Testis (tissue), 2 donors: ENCODE measurements at regions not wholly inside any gene's neighbourhood (a gene's known extent, or its start where the extent isn't known, plus 50 kb on each side); places are given as distances from the start of the nearest gene placed in this dataset.

Experiments
- DNase-seq: peaks from one replicate; pipeline ENCODE4 v3.0.0-alpha.2; 2019
- H3K27ac ChIP-seq, 2 donors: fragments of 200-600 bp; sonication (generic); one replicate each; pipeline ENCODE4 v1.5.1; 2019
- H3K27me3 ChIP-seq: fragments of 200-600 bp; sonication (generic); one replicate; pipeline ENCODE4 v1.5.1; 2019
- H3K36me3 ChIP-seq: fragments of 200-600 bp; sonication (generic); one replicate; pipeline ENCODE4 v1.5.1; 2017; ENCODE audit warnings: low read depth; ENCODE audit errors: missing control alignments
- H3K4me1 ChIP-seq: fragments of 200-600 bp; sonication (generic); one replicate; pipeline ENCODE4 v1.5.1; 2019
- H3K4me3 ChIP-seq, 2 donors: fragments of 200-600 bp; sonication (generic); one replicate each; pipeline ENCODE4 v1.5.1; 2017 to 2019
- H3K9me3 ChIP-seq: fragments of 200-600 bp; sonication (generic); one replicate; pipeline ENCODE4 v1.5.1; 2017
- CTCF ChIP-seq, 3 experiments: fragments of 450-650 bp in 2 of 3; fragments of 200-600 bp in 1 of 3; sonication (generic) in 1 of 3; IDR thresholded peaks; one replicate each; pipeline ENCODE4 v1.5.1; 2016 to 2019; ENCODE audit warnings: antibody characterized with exemption in 3 of 3, mild to moderate bottlenecking in 2 of 3, moderate library complexity in 1 of 3
- POLR2A ChIP-seq: fragments of 450-650 bp; IDR thresholded peaks from one replicate; pipeline ENCODE4 v1.6.1; 2017; ENCODE audit warnings: antibody characterized with exemption, mild to moderate bottlenecking, moderate library complexity
- WGBS, 2 donors: methylation state at CpG; one replicate each; pipeline ENCODE4 v1.1.5; 2018; 5-methylcytosine and 5-hydroxymethylcytosine counted together
- intact Hi-C: fragments of 100-400 bp; cut with DNase I; formaldehyde crosslinking; loops from one replicate; pipeline ENCODE4 v1.15.1; 2023; ENCODE audit warnings: low total_unique reads

- Histone ChIP-seq H3K4me1 (peaks cover 13% of the 10 kb centered on the region), H3K9me3 (no peaks in the 10 kb centered on the region), H3K27ac (no peak overlapping the region), H3K36me3 (no peaks in the 10 kb centered on the region), H3K27me3 (no peaks in the 10 kb centered on the region), H3K4me3 (no peak overlapping the region)
- TF ChIP-seq CTCF (IDR thresholded peaks at IDR 0.05) = no peak
- TF ChIP-seq POLR2A = no peak
- DNase-seq = no peak
- 68 to 74% methylated on average over 5 of the region's 5 CpGs for WGBS, 2 donors
- intact Hi-C loops = no loop called here
These were observed 262.5 kb downstream of the BTBD3 start for GRCh38 chr20:12180107-12180661.

GRCh38 chr20:12198281-12198680 is 280.6 kb downstream of the BTBD3 start:
- H3K27me3 ChIP-seq = no peaks in the 10 kb centered on the region
- DNase-seq = no peak
- H3K36me3 ChIP-seq = no peaks in the 10 kb centered on the region
- no peaks in the 10 kb centered on the region for H3K9me3 ChIP-seq
- TF ChIP-seq CTCF (IDR thresholded peaks at IDR 0.05) (no peak), POLR2A (no peak)
- H3K27ac ChIP-seq = no peak overlapping the region
- H3K4me1 ChIP-seq = no peaks in the 10 kb centered on the region
- intact Hi-C loops = no loop called here
- H3K4me3 ChIP-seq = no peak overlapping the region

GRCh38 chr20:12199703-12200102 is 282.0 kb downstream of the BTBD3 start:
- DNase-seq = no peak
- Histone ChIP-seq H3K27ac (no peak overlapping the region), H3K9me3 (no peaks in the 10 kb centered on the region), H3K4me1 (no peaks in the 10 kb centered on the region), H3K36me3 (no peaks in the 10 kb centered on the region), H3K27me3 (no peaks in the 10 kb centered on the region), H3K4me3 (no peak overlapping the region)
- intact Hi-C loops = no loop called here
- WGBS, 2 donors = 77 to 85% methylated on average over 5 of the region's 5 CpGs
- no peak for TF ChIP-seq CTCF (IDR thresholded peaks at IDR 0.05)
- no peak for TF ChIP-seq POLR2A

- H3K9me3 ChIP-seq = no peaks in the 10 kb centered on the region
- H3K36me3 ChIP-seq = no peaks in the 10 kb centered on the region
- WGBS, 2 donors = 87 to 89% methylated on average over 5 of the region's 5 CpGs
- no peaks in the 10 kb centered on the region for H3K27me3 ChIP-seq
- intact Hi-C loops = no loop called here
- DNase-seq = no peak
- no peaks in the 10 kb centered on the region for H3K4me1 ChIP-seq
- TF ChIP-seq CTCF (IDR thresholded peaks at IDR 0.05) (no peak), POLR2A (no peak)
- no peak overlapping the region for H3K4me3 ChIP-seq
- no peak overlapping the region for H3K27ac ChIP-seq
These were observed 283.7 kb downstream of the BTBD3 start for GRCh38 chr20:12201289-12201991.

- no peaks in the 10 kb centered on the region for H3K27me3 ChIP-seq
- no peak for DNase-seq
- intact Hi-C loops = no loop called here
- H3K36me3 ChIP-seq = no peaks in the 10 kb centered on the region
- TF ChIP-seq POLR2A (no peak), CTCF (IDR thresholded peaks at IDR 0.05) (no peak)
- no peak overlapping the region for H3K27ac ChIP-seq
- H3K4me3 ChIP-seq = no peak overlapping the region
- H3K4me1 ChIP-seq = no peaks in the 10 kb centered on the region
- H3K9me3 ChIP-seq = no peaks in the 10 kb centered on the region
These were observed 285.7 kb downstream of the BTBD3 start for GRCh38 chr20:12203399-12203798.
